GM23338 (cell line): ENCODE measurements at regions not wholly inside any gene's neighbourhood (a gene's known extent, or its start where the extent isn't known, plus 50 kb on each side); places are given as distances from the start of the nearest gene placed in this dataset.

Experiments used
- ATAC-seq: fragments of 200-7000 bp; cut with Tn5 transposase; 3 replicates; pipeline ENCODE4 v1.9.1; 2020
- DNase-seq: peaks from one replicate; pipeline ENCODE4 v3.0.0-alpha.2; 2015; ENCODE audit warnings: low spot score
- H2AFZ ChIP-seq: fragments of 200-600 bp; sonication (generic); 2 replicates; pipeline ENCODE4 v1.8.0; 2016; ENCODE audit warnings: antibody characterized with exemption, mild to moderate bottlenecking, moderate library complexity
- H3F3A ChIP-seq: fragments of 200-600 bp; sonication (generic); replicated peaks from 2 replicates; pipeline ENCODE4 v1.8.0; 2017; ENCODE audit warnings: antibody characterized with exemption, mixed run types, low read depth
- H3K27ac ChIP-seq: fragments of 200-600 bp; sonication (generic); 2 replicates; pipeline ENCODE4 v1.6.1; 2016; ENCODE audit warnings: low read depth
- H3K27me3 ChIP-seq: fragments of 200-600 bp; sonication (generic); 2 replicates; pipeline ENCODE4 v1.8.0; 2016; ENCODE audit warnings: mild to moderate bottlenecking, mixed run types, moderate library complexity; ENCODE audit not compliant: insufficient read depth
- H3K36me3 ChIP-seq: fragments of 200-600 bp; sonication (generic); 2 replicates; pipeline ENCODE4 v1.8.0; 2016; ENCODE audit warnings: mild to moderate bottlenecking; ENCODE audit not compliant: insufficient read depth
- H3K4me1 ChIP-seq: fragments of 200-600 bp; sonication (generic); 2 replicates; pipeline ENCODE4 v1.8.0; 2016; ENCODE audit warnings: mild to moderate bottlenecking, moderate library complexity; ENCODE audit not compliant: insufficient read depth
- H3K4me2 ChIP-seq: fragments of 200-600 bp; sonication (generic); 2 replicates; pipeline ENCODE4 v1.7.1; 2017; ENCODE audit warnings: mixed run types
- H3K4me3 ChIP-seq: fragments of 200-600 bp; sonication (generic); 2 replicates; pipeline ENCODE4 v1.6.1; 2016; ENCODE audit warnings: mixed run types
- H3K79me2 ChIP-seq: fragments of 200-600 bp; sonication (generic); replicated peaks from 2 replicates; pipeline ENCODE4 v1.8.0; 2017; ENCODE audit warnings: mild to moderate bottlenecking; ENCODE audit not compliant: insufficient read depth
- H3K9me2 ChIP-seq: fragments of 200-600 bp; sonication (generic); 2 replicates; pipeline ENCODE4 v1.8.0; 2017; ENCODE audit not compliant: insufficient read depth
- H4K20me1 ChIP-seq: fragments of 200-600 bp; sonication (generic); replicated peaks from 2 replicates; pipeline ENCODE4 v1.8.0; 2017; ENCODE audit warnings: mild to moderate bottlenecking; ENCODE audit not compliant: insufficient read depth
- H3K27ac Mint-ChIP-seq: 2 replicates; pipeline ENCODE4 v1.8.0; 2020; ENCODE audit warnings: inconsistent platforms, mild to moderate bottlenecking, moderate library complexity, mixed read lengths
- H3K27me3 Mint-ChIP-seq: 3 replicates; pipeline ENCODE4 v1.8.0; 2022; ENCODE audit warnings: low read depth, mild to moderate bottlenecking, moderate library complexity, mixed read lengths, inconsistent platforms; ENCODE audit not compliant: insufficient read depth, poor library complexity
- H3K36me3 Mint-ChIP-seq: 3 replicates; pipeline ENCODE4 v1.8.0; 2021; ENCODE audit warnings: low read depth, mild to moderate bottlenecking, inconsistent platforms, moderate library complexity, mixed read lengths
- H3K4me1 Mint-ChIP-seq: 3 replicates; pipeline ENCODE4 v1.8.0; 2020; ENCODE audit warnings: mild to moderate bottlenecking, inconsistent platforms, mixed read lengths
- H3K4me3 Mint-ChIP-seq: 3 replicates; pipeline ENCODE4 v1.8.0; 2021; ENCODE audit warnings: moderate library complexity, mild to moderate bottlenecking, inconsistent platforms, mixed read lengths
- H3K9me3 Mint-ChIP-seq: 3 replicates; pipeline ENCODE4 v1.8.0; 2020; ENCODE audit warnings: moderate library complexity, mild to moderate bottlenecking, inconsistent platforms, mixed read lengths
- CTCF ChIP-seq, 2 experiments: fragments of 200-600 bp in 1 of 2; sonication (generic) in 1 of 2; conservative IDR thresholded peaks; 2 replicates each; pipeline versions ENCODE4 v1.5.1 to v1.6.1; 2016 to 2017; ENCODE audit warnings: antibody characterized with exemption in 2 of 2, low read depth in 2 of 2, mild to moderate bottlenecking in 2 of 2, moderate library complexity in 1 of 2
- EZH2 ChIP-seq: fragments of 200-600 bp; sonication (generic); IDR thresholded peaks from one replicate; pipeline ENCODE4 v1.8.0; 2017; ENCODE audit warnings: antibody characterized with exemption, mild to moderate bottlenecking, low read depth; ENCODE audit not compliant: unreplicated experiment
- EZH2phosphoT487 ChIP-seq: fragments of 200-600 bp; sonication (generic); IDR thresholded peaks from one replicate; pipeline ENCODE4 v1.8.1; 2018; ENCODE audit warnings: antibody characterized with exemption; ENCODE audit not compliant: unreplicated experiment
- JUNB ChIP-seq: IDR thresholded peaks from one replicate; pipeline ENCODE4 v1.6.1; 2016; ENCODE audit warnings: antibody characterized with exemption; ENCODE audit not compliant: unreplicated experiment
- NANOG ChIP-seq: IDR thresholded peaks from 2 replicates; pipeline ENCODE4 v1.6.1; 2016; ENCODE audit warnings: antibody characterized with exemption, borderline replicate concordance
- REST ChIP-seq: IDR thresholded peaks from one replicate; pipeline ENCODE4 v1.6.1; 2018; ENCODE audit warnings: antibody characterized with exemption; ENCODE audit not compliant: unreplicated experiment
- STAT1 ChIP-seq: IDR thresholded peaks from one replicate; pipeline ENCODE4 v1.6.1; 2016; ENCODE audit warnings: antibody characterized with exemption; ENCODE audit not compliant: unreplicated experiment
- ZNF114 ChIP-seq: fragments of 250-450 bp; sonication (Bioruptor Pico); IDR thresholded peaks from 2 replicates; pipeline ENCODE4 v1.5.0; 2020; ENCODE audit warnings: mild to moderate bottlenecking, moderate library complexity
- ZNF462 ChIP-seq: fragments of 250-450 bp; sonication (Bioruptor Pico); IDR thresholded peaks from 2 replicates; pipeline ENCODE4 v1.5.0; 2020; ENCODE audit warnings: mild to moderate bottlenecking, moderate library complexity
- TF ChIP-seq, protein P1 (sequence below): IDR thresholded peaks from 2 replicates; pipeline ENCODE4 v1.6.1; 2016; ENCODE audit warnings: antibody characterized with exemption

DNA sequence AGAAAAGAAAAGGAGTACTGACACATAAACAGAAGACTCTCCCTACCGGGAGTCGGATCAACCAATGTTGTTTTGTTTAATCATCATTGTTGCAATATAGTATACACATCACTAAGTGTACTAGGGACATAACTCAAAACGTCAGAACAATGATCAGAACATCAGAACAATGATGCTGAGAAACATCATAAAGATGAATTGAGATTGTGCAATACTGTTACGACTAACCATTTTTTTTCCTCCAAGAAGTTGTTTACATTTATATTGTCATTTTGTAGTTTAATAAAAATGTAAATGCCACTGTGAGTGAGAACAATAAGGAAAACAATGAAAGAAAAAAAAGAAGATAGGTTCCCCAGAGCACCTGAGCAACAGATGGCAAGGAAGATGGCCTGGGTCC lies 663.1 kb upstream of the PCDH15 start:
- no peaks in the 10 kb centered on the region for H3K36me3 ChIP-seq
- H3K79me2 ChIP-seq = no peaks in the 10 kb centered on the region
- Mint-ChIP-seq H3K36me3 (no peaks in the 10 kb centered on the region), H3K4me3 (no peak overlapping the region), H3K27ac (no peak overlapping the region), H3K9me3 (no peaks in the 10 kb centered on the region), H3K4me1 (no peaks in the 10 kb centered on the region), H3K27me3 (no peaks in the 10 kb centered on the region)
- ATAC-seq (no peak), DNase-seq (no peak)
- no peak overlapping the region for H2AFZ ChIP-seq
- H3K4me3 ChIP-seq = no peak overlapping the region
- no peak overlapping the region for H3K4me2 ChIP-seq
- H3K27ac ChIP-seq = no peak overlapping the region
- no peaks in the 10 kb centered on the region for H4K20me1 ChIP-seq
- no peaks in the 10 kb centered on the region for H3F3A ChIP-seq
- H3K27me3 ChIP-seq = no peaks in the 10 kb centered on the region
- no peaks in the 10 kb centered on the region for H3K9me2 ChIP-seq
- H3K4me1 ChIP-seq = no peaks in the 10 kb centered on the region
- TF ChIP-seq EZH2phosphoT487 = no peak
- TF ChIP-seq EZH2 = no peak
- no peak for TF ChIP-seq JUNB
- TF ChIP-seq NANOG = no peak
- TF ChIP-seq ZNF114 = no peak

GRCh38 chr10:55460008-55460407 lies 659.0 kb upstream of the PCDH15 start:
- H3K36me3 Mint-ChIP-seq = no peaks in the 10 kb centered on the region
- Histone ChIP-seq H3K9me2 (no peaks in the 10 kb centered on the region), H2AFZ (no peak overlapping the region), H3K4me1 (no peaks in the 10 kb centered on the region; the same call in 1 of the 2 replicates), H3K4me3 (no peak overlapping the region), H3K27me3 (no peaks in the 10 kb centered on the region), H3F3A (no peaks in the 10 kb centered on the region), H3K4me2 (no peak overlapping the region), H4K20me1 (no peaks in the 10 kb centered on the region), H3K36me3 (no peaks in the 10 kb centered on the region), H3K79me2 (no peaks in the 10 kb centered on the region), H3K27ac (no peak overlapping the region)
- H3K4me3 Mint-ChIP-seq = no peak overlapping the region
- DNase-seq = no peak
- peaks cover 5% of the 10 kb centered on the region; the same call in 2 of the 3 replicates for H3K4me1 Mint-ChIP-seq
- no peak overlapping the region for H3K27ac Mint-ChIP-seq
- no peak for ATAC-seq
- H3K27me3 Mint-ChIP-seq = no peaks in the 10 kb centered on the region
- no peaks in the 10 kb centered on the region for H3K9me3 Mint-ChIP-seq
- TF ChIP-seq CTCF (conservative IDR thresholded peaks at IDR 0.05; ENCODE audit: low read depth in 2 of 2) (no peak), ZNF114 (no peak), ZNF462 (CRISPR knock-in tag) (no peak), REST (no peak), STAT1 (no peak), JUNB (no peak)
- TF ChIP-seq, protein P1, sequence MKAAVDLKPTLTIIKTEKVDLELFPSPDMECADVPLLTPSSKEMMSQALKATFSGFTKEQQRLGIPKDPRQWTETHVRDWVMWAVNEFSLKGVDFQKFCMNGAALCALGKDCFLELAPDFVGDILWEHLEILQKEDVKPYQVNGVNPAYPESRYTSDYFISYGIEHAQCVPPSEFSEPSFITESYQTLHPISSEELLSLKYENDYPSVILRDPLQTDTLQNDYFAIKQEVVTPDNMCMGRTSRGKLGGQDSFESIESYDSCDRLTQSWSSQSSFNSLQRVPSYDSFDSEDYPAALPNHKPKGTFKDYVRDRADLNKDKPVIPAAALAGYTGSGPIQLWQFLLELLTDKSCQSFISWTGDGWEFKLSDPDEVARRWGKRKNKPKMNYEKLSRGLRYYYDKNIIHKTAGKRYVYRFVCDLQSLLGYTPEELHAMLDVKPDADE = no peak
